ENCODE measurements at regions not wholly inside any gene's neighbourhood (a gene's known extent, or its start where the extent isn't known, plus 50 kb on each side); places are given as distances from the start of the nearest gene placed in this dataset.

GRCh38 chr3:99578339-99578970 lies 59.9 kb upstream of the COL8A1 start:
- TF ChIP-seq CTCF (IDR thresholded peaks at IDR 0.05), result no peak
- no peak for TF ChIP-seq POLR2AphosphoS5 (IDR thresholded peaks at IDR 0.05)
- no peak for TF ChIP-seq EP300 (IDR thresholded peaks at IDR 0.05)
- no peak for TF ChIP-seq POLR2A (IDR thresholded peaks at IDR 0.05)

All from sigmoid colon (tissue), 4 donors.